ENCODE measurements at regions not wholly inside any gene's neighbourhood (a gene's known extent, or its start where the extent isn't known, plus 50 kb on each side); places are given as distances from the start of the nearest gene placed in this dataset.

- no peak overlapping the region for H3K27ac ChIP-seq (ENCODE audit: low read length in 2 of 2)
- intact Hi-C loops (cut with micrococcal nuclease) = no loop called here
- no peak overlapping the region for H3K4me3 ChIP-seq (ENCODE audit: control extremely low read depth in 1 of 5, extremely low read depth in 1 of 5, insufficient read depth in 1 of 5, low read depth in 2 of 5, low read length in 4 of 5)
- H3K27me3 Mint-ChIP-seq = no peaks in the 10 kb centered on the region
- H3K27me3 ChIP-seq (replicated peaks in 1 of 4; ENCODE audit: control extremely low read depth in 1 of 4, control insufficient read depth in 3 of 4, insufficient read depth in 4 of 4, low read length in 3 of 4) = no peaks in the 10 kb centered on the region
- no peak overlapping the region for H3K9ac ChIP-seq (ENCODE audit: low read length)
- H4K20me1 ChIP-seq (ENCODE audit: control insufficient read depth, insufficient read depth, low read length, poor library complexity, severe bottlenecking) = no peaks in the 10 kb centered on the region
- no peak overlapping the region for H2AFZ ChIP-seq (ENCODE audit: insufficient read depth, low read depth, low read length, poor library complexity, severe bottlenecking)
- no peak overlapping the region for H3K4me3 Mint-ChIP-seq
- no peak for TF ChIP-seq EZH2 (IDR thresholded peaks at IDR 0.05; ENCODE audit: borderline replicate concordance, insufficient read depth, low read depth, low read length, poor library complexity, severe bottlenecking)
- no peak overlapping the region for H3K27ac Mint-ChIP-seq
- H3K36me3 ChIP-seq (replicated peaks in 1 of 2; ENCODE audit: control extremely low read depth in 1 of 2, control insufficient read depth in 1 of 2, extremely low read depth in 1 of 2, insufficient read depth in 2 of 2, low read length in 1 of 2) = no peaks in the 10 kb centered on the region
- no peaks in the 10 kb centered on the region for H3K79me2 ChIP-seq (ENCODE audit: control insufficient read depth, insufficient read depth, low read length)
- WGBS (ENCODE audit: insufficient coverage) = 93% methylated on average over 45 of the region's 47 CpGs
- POLR2A ChIA-PET = no interaction called here
- CTCF ChIA-PET = no interaction called here
- H3K4me1 ChIP-seq (ENCODE audit: control insufficient read depth in 2 of 2, insufficient read depth in 2 of 2, low read length in 2 of 2) = no peaks in the 10 kb centered on the region
- no peaks in the 10 kb centered on the region for H3K9me3 Mint-ChIP-seq (ENCODE audit: insufficient read depth)
- no peak for ATAC-seq (ENCODE audit: low read depth)
- H3K4me2 ChIP-seq (replicated peaks; ENCODE audit: low read depth, low read length, poor library complexity, severe bottlenecking) = no peak overlapping the region
- no peaks in the 10 kb centered on the region for H3K4me1 Mint-ChIP-seq
- peaks cover 0 to 11% (median 0%) of the 10 kb centered on the region in 3 donors for H3K9me3 ChIP-seq (ENCODE audit: control extremely low read depth in 1 of 3, control insufficient read depth in 2 of 3, insufficient read depth in 1 of 3, low read length in 2 of 3)
- DNase-seq = no peak
Measured at GRCh38 chr6:168192901-168193815, 114.1 kb upstream of the FRMD1 start.

GRCh38 chr6:168192195-168192900, 113.3 kb upstream of the FRMD1 start:
- 78% methylated on average over 15 of the region's 16 CpGs for WGBS (ENCODE audit: insufficient coverage)
- CTCF ChIA-PET = no interaction called here
- no peaks in the 10 kb centered on the region for H3K36me3 ChIP-seq (replicated peaks in 1 of 2; ENCODE audit: control extremely low read depth in 1 of 2, control insufficient read depth in 1 of 2, extremely low read depth in 1 of 2, insufficient read depth in 2 of 2, low read length in 1 of 2)
- no peak overlapping the region for H3K4me2 ChIP-seq (replicated peaks; ENCODE audit: low read depth, low read length, poor library complexity, severe bottlenecking)
- no peak for ATAC-seq (ENCODE audit: low read depth)
- POLR2A ChIA-PET = no interaction called here
- intact Hi-C loops (cut with micrococcal nuclease) = no loop called here
- Mint-ChIP-seq H3K27me3 (no peaks in the 10 kb centered on the region), H3K4me1 (no peaks in the 10 kb centered on the region), H3K4me3 (no peak overlapping the region), H3K9me3 (ENCODE audit: insufficient read depth) (no peaks in the 10 kb centered on the region), H3K27ac (no peak overlapping the region)
- TF ChIP-seq EZH2 (IDR thresholded peaks at IDR 0.05; ENCODE audit: borderline replicate concordance, insufficient read depth, low read depth, low read length, poor library complexity, severe bottlenecking) = no peak
- TF ChIP-seq, protein P1, sequence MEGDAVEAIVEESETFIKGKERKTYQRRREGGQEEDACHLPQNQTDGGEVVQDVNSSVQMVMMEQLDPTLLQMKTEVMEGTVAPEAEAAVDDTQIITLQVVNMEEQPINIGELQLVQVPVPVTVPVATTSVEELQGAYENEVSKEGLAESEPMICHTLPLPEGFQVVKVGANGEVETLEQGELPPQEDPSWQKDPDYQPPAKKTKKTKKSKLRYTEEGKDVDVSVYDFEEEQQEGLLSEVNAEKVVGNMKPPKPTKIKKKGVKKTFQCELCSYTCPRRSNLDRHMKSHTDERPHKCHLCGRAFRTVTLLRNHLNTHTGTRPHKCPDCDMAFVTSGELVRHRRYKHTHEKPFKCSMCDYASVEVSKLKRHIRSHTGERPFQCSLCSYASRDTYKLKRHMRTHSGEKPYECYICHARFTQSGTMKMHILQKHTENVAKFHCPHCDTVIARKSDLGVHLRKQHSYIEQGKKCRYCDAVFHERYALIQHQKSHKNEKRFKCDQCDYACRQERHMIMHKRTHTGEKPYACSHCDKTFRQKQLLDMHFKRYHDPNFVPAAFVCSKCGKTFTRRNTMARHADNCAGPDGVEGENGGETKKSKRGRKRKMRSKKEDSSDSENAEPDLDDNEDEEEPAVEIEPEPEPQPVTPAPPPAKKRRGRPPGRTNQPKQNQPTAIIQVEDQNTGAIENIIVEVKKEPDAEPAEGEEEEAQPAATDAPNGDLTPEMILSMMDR (IDR thresholded peaks at IDR 0.05) = no peak
- peaks cover 0 to 11% (median 0%) of the 10 kb centered on the region in 3 donors for H3K9me3 ChIP-seq (ENCODE audit: control extremely low read depth in 1 of 3, control insufficient read depth in 2 of 3, insufficient read depth in 1 of 3, low read length in 2 of 3)
- no peak overlapping the region for H3K4me3 ChIP-seq (ENCODE audit: control extremely low read depth in 1 of 5, extremely low read depth in 1 of 5, insufficient read depth in 1 of 5, low read depth in 2 of 5, low read length in 4 of 5)
- no peaks in the 10 kb centered on the region for H4K20me1 ChIP-seq (ENCODE audit: control insufficient read depth, insufficient read depth, low read length, poor library complexity, severe bottlenecking)
- H3K79me2 ChIP-seq (ENCODE audit: control insufficient read depth, insufficient read depth, low read length) = no peaks in the 10 kb centered on the region
- no peaks in the 10 kb centered on the region for H3K27me3 ChIP-seq (replicated peaks in 1 of 4; ENCODE audit: control extremely low read depth in 1 of 4, control insufficient read depth in 3 of 4, insufficient read depth in 4 of 4, low read length in 3 of 4)
- no peak overlapping the region for H3K9ac ChIP-seq (ENCODE audit: low read length)
- H2AFZ ChIP-seq (ENCODE audit: insufficient read depth, low read depth, low read length, poor library complexity, severe bottlenecking) = no peak overlapping the region
- no peak for DNase-seq
- no peak overlapping the region for H3K27ac ChIP-seq (ENCODE audit: low read length in 2 of 2)
- H3K4me1 ChIP-seq (ENCODE audit: control insufficient read depth in 2 of 2, insufficient read depth in 2 of 2, low read length in 2 of 2) = no peaks in the 10 kb centered on the region
